ENCODE measurements at regions not wholly inside any gene's neighbourhood (a gene's known extent, or its start where the extent isn't known, plus 50 kb on each side); places are given as distances from the start of the nearest gene placed in this dataset.

- no peak for DNase-seq
Observed at GRCh38 chr5:158287643-158288271, 428.8 kb upstream of the CLINT1 start.

- DNase-seq = no peak
Observed at GRCh38 chr5:158286827-158287226, 427.9 kb upstream of the CLINT1 start.

- no peak for DNase-seq
Observed at GRCh38 chr5:158285698-158286097, 426.8 kb upstream of the CLINT1 start.

DNA sequence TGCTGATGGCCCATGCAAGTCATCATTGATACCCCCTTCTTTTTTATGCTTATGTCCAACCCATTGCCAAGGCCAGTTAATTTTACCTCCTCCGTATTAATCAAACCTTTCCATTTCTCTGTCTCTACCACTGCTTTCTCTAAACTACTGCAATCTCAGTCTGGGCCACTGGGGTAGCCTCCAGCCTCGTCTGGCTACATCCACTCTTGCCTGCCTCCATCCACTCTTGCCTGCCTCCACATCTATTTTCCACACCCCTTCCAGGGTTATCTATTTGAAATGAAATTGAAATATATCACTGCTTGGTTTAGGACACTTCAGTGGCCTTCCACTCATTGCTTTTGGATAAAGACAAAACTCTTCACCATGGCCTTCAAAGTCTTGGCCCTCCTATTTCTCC, 425.3 kb upstream of the CLINT1 start:
- DNase-seq = no peak

- no peak for DNase-seq
Observed at GRCh38 chr5:158283397-158283796, 424.5 kb upstream of the CLINT1 start.

- no peak for DNase-seq
Observed at GRCh38 chr5:158278216-158278925, 419.4 kb upstream of the CLINT1 start.

- no peak for DNase-seq
Observed at GRCh38 chr5:158277276-158277675, 418.3 kb upstream of the CLINT1 start.

DNA sequence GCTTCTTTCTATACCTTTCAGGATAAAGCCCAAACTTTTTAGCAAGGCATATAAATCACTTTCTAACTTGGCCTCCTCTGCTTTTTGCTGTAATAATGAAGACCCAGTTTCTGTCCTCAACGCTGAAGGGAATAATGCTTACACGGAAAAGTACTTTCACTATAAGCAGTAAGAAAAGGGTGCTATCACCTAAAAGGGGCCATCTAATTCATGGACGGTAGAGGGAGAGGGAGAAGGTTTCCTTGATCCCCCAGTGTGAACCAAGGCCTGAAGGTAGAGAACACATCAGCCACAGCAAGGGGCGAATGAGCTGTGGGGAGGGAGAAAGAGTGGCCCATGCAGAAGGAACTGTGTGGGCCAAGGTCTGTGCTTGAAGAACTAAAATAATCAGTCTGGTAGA, 417.7 kb upstream of the CLINT1 start:
- no peak for DNase-seq

DNA sequence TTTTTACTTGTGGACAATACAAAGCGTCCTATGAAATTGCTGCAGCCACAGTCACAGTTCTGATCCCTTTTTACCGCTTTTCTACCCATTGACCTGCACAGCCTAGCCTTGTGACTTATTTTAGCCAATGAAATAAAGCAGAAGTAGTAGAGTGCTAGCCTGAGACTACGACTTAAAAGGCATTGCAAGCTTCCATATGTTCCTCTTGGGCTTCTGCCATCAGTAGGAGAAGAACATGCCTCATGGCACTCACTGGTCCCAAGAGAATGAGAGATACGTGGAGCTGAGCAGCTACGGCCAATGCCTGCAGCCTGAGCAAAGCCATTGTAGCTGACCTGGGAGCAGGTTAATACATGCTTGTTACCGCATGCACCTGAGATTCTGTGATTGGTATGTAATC, 416.6 kb upstream of the CLINT1 start:
- DNase-seq = no peak

GRCh38 chr5:158273035-158273434, 414.1 kb upstream of the CLINT1 start:
- DNase-seq = no peak

GRCh38 chr5:158272409-158272808, 413.5 kb upstream of the CLINT1 start:
- no peak for DNase-seq

- DNase-seq = no peak
Observed at GRCh38 chr5:158270996-158271554, 412.1 kb upstream of the CLINT1 start.

GRCh38 chr5:158268286-158268685, 409.3 kb upstream of the CLINT1 start:
- DNase-seq = no peak

GRCh38 chr5:158267228-158267627, 408.3 kb upstream of the CLINT1 start:
- no peak for DNase-seq

- DNase-seq = no peak
Observed at GRCh38 chr5:158265931-158266700, 407.2 kb upstream of the CLINT1 start.

GRCh38 chr5:158265346-158265745, 406.4 kb upstream of the CLINT1 start:
- DNase-seq = no peak

GRCh38 chr5:158264264-158264663, 405.3 kb upstream of the CLINT1 start:
- no peak for DNase-seq

GRCh38 chr5:158261674-158262367, 402.9 kb upstream of the CLINT1 start:
- no peak for DNase-seq

- no peak for DNase-seq
Observed at GRCh38 chr5:158256096-158256495, 397.2 kb upstream of the CLINT1 start.

GRCh38 chr5:158255609-158256008, 396.7 kb upstream of the CLINT1 start:
- DNase-seq = no peak

DNA sequence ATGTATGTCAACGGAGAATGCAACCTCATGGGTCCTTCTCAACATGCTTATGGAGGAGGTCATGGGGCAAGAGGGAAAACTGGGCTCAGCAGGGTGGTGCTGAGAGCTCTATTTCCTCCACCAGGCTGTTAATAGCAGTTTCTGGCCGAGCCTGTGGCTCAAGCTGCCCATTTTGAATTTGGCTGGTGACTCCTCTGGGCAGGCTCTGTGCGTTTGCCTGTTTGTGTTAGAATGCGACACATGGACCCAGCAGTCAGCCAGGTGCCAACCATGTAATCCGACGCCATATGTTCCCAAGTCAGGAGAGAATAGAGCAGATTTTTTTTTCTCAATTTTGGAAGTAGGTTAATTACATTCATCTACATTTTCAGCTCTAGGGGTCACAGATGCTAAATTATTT, 387.7 kb upstream of the CLINT1 start:
- no peak for DNase-seq

DNA sequence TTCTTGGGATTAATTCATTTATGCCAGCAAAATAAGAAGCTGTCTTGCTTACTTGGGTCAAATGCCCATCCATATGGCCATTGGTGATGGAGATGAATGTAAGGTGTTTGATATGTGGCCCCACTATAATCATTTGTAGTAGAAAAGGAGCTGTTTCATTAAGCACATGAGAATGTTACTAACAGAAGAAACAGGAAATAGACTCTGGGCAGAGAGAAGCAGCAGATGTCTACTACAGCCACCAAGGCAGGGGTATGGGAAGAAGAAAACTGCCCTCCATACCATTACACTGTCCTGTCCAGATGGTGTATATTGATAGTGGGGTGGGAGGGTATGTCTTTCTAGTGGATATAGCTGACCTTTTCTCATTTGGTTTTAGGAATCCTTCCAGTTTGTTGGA, 386.6 kb upstream of the CLINT1 start:
- DNase-seq = no peak

GRCh38 chr5:158244882-158245281, 385.9 kb upstream of the CLINT1 start:
- no peak for DNase-seq

Data from stimulated activated CD4-positive, alpha-beta T cell treated with anti-CD3 and anti-CD28 coated beads, Interleukin-4, amount 100 ng/mL, for 24 hours (primary cell).